Naive B cell (primary cell): ENCODE measurements at regions not wholly inside any gene's neighbourhood (a gene's known extent, or its start where the extent isn't known, plus 50 kb on each side); places are given as distances from the start of the nearest gene placed in this dataset.

ENCODE experiments used
- ATAC-seq, 2 donors: fragments of 150-1000 bp; cut with Tn5 transposase; 2 replicates each; pipeline ENCODE4 v1.10.0; 2021; ENCODE audit warnings: low read depth in 2 of 2, mild to moderate bottlenecking in 2 of 2, moderate library complexity in 2 of 2
- DNase-seq: peaks from one replicate; pipeline ENCODE4 v3.0.0; 2022
- H3K27ac Mint-ChIP-seq, 6 donors: one replicate each; pipeline ENCODE4 v1.8.0; 2020 to 2022; ENCODE audit warnings: mild to moderate bottlenecking in 6 of 6, mixed read lengths in 6 of 6, moderate library complexity in 5 of 6, inconsistent platforms in 2 of 6
- H3K27me3 Mint-ChIP-seq, 3 donors: one replicate each; pipeline ENCODE4 v1.8.0; 2021 to 2022; ENCODE audit warnings: mixed read lengths in 3 of 3, mild to moderate bottlenecking in 1 of 3
- H3K36me3 Mint-ChIP-seq, 2 donors: one replicate each; pipeline ENCODE4 v1.8.0; 2020 to 2022; ENCODE audit warnings: mixed read lengths in 2 of 2, inconsistent platforms in 1 of 2, mild to moderate bottlenecking in 1 of 2
- H3K4me1 Mint-ChIP-seq, 3 donors: one replicate each; pipeline ENCODE4 v1.8.0; 2020 to 2022; ENCODE audit warnings: mixed read lengths in 3 of 3, inconsistent platforms in 1 of 3, mild to moderate bottlenecking in 1 of 3, moderate library complexity in 1 of 3
- H3K4me3 Mint-ChIP-seq, 8 donors: one replicate each; pipeline ENCODE4 v1.8.0; 2020 to 2022; ENCODE audit warnings: mild to moderate bottlenecking in 8 of 8, mixed read lengths in 8 of 8, moderate library complexity in 8 of 8, inconsistent platforms in 2 of 8
- H3K9me3 Mint-ChIP-seq, 7 donors: one replicate each; pipeline ENCODE4 v1.8.0; 2020 to 2022; ENCODE audit warnings: mixed read lengths in 7 of 7, mild to moderate bottlenecking in 5 of 7, inconsistent platforms in 2 of 7, moderate library complexity in 1 of 7

DNA sequence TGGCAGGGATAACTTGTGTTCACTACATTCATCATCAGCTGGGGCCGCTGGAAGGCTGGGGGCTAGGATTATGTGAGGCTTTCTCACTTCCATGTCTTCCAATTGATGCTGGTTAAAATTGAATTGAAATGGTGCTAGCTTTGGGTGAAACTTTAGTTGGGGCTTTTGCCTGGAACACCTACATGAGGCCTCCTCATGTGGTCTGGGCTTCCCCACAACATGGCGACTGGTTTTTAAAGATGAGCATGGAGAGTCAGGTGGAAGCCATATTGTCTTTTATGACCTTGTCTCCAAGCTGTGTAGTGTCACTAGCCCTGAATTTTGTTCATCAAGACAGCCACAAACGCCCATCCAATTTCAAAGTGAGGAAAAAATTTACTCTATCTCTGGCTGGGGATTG is 1033.9 kb downstream of the TYW1 start:
- Mint-ChIP-seq H3K9me3 (peaks cover 3 to 29% (median 11%) of the 10 kb centered on the region in 7 donors), H3K4me1 (no peaks in the 10 kb centered on the region), H3K27ac (no peak overlapping the region), H3K27me3 (no peaks in the 10 kb centered on the region), H3K4me3 (no peak overlapping the region), H3K36me3 (no peaks in the 10 kb centered on the region)
- DNase-seq (no peak), ATAC-seq (no peak)

DNA sequence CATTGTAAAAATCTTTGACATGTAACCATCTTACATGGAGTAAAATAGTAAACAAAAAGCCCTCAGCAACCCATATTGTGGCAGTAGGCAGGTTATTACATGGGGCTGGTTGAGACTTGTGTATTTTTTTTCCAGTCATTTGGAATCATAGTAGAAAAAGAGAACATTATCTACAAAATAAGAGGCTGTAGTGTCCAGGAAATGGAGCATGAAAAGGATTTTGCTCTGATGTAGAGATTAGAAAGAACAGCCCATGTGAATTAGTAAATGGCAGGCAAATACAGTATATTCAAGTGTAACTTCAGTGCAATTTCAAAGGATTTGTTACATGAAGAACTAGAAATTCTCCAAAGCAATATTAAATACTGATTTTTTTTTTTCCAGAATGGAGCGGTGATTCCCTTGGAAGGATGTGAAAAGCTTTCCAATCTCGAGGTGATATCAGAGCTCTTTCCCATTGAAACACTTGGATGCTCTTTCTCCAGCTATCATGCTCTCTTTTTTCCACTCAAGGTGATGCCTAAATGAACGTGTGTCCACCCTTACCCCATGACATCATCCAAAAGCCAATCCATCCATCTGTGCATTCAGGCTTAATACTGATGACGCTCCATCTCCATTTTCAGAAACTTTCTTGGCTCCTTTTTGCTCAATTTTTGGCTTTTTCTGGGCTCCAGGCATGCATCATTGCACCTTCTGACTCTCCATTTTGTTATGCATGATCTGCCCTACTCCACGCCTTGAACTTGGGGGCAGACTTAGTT is 1034.7 kb downstream of the TYW1 start:
- Mint-ChIP-seq H3K9me3 (peaks cover 3 to 29% (median 11%) of the 10 kb centered on the region in 7 donors), H3K4me3 (no peak overlapping the region), H3K36me3 (no peaks in the 10 kb centered on the region), H3K27me3 (no peaks in the 10 kb centered on the region), H3K4me1 (no peaks in the 10 kb centered on the region), H3K27ac (no peak overlapping the region)
- no peak for DNase-seq
- no peak for ATAC-seq

DNA sequence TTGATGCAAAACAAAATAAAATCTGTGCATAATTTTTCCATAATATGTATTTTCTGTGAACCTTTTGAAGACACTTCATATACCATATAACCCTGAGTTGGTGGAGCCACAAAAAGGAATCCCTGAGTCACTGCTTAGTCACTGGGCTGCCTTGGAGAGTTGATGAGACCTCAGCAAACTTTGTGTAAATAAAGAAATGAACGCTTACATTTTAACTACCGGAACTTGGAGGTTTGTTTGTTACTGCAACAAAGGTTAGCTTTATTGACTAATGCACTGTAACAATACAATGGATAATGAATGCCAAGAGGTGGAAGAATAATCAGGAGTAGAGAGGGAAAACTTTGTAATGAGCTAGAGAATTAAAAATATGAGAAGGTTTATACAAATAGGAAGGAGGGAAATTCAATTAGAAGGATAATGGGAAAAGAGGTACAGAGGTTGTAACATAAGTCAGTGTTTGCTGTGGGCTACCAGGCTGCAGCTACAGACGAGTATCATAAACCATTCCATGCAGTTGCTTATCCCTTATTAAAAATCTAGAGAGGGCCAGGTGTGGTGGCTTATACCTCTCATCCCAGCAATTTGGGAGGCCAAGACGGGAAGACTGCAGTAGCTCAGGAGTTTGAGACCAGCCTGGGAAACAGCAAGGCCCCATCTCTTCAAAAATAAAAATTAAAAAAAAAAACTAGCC is 1042.1 kb downstream of the TYW1 start:
- no peaks in the 10 kb centered on the region for H3K36me3 Mint-ChIP-seq
- ATAC-seq, result no peak
- DNase-seq, result no peak
- H3K27ac Mint-ChIP-seq, result no peak overlapping the region
- no peaks in the 10 kb centered on the region for H3K27me3 Mint-ChIP-seq
- H3K9me3 Mint-ChIP-seq, result peaks cover 0 to 8% (median 4%) of the 10 kb centered on the region in 7 donors
- no peak overlapping the region for H3K4me3 Mint-ChIP-seq
- H3K4me1 Mint-ChIP-seq, result no peaks in the 10 kb centered on the region

DNA sequence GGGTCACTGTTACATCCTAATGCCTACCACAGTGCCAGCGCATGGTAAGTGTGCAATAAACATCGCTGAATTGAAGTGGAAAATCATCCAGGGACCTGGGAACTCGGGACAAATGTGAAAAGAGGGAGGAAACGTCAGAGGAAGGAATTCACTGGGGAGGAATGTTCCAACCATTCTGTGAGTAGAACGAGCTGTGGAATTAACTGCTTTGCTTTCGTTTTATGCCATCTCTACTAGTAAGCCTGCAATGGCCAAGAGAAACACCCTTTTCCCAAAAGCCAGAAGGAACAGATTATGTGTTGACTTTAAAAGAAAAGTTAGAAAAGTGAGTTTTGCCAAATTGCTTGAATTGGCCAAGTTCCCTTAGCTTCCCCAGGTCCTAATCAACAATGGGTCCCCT is 1044.9 kb downstream of the TYW1 start:
- no peak for DNase-seq
- Mint-ChIP-seq H3K36me3 (no peaks in the 10 kb centered on the region), H3K4me3 (no peak overlapping the region), H3K4me1 (no peaks in the 10 kb centered on the region), H3K27me3 (no peaks in the 10 kb centered on the region), H3K9me3 (peaks cover 0 to 7% (median 0%) of the 10 kb centered on the region in 7 donors), H3K27ac (no peak overlapping the region)
- no peak for ATAC-seq

DNA sequence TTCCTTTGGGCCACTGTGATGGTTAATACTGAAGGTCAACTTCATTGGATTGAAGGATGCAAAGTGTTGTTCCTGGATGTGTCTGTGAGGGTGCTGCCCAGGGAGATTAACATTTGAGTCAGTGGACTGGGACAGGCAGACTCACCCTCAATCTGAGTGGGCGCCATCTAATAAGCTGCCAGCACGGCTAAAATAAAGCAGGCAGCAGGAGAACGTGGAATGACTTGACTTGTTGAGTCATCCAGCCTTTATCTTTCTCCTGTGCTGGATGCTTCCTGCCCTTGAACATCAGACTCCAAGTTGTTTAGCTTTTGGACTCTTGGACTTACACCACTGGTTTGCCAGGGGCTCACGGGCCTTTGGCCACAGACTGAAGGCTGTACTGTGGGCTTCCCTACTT is 1046.9 kb downstream of the TYW1 start:
- H3K4me1 Mint-ChIP-seq, result no peaks in the 10 kb centered on the region
- no peak for DNase-seq
- no peaks in the 10 kb centered on the region for H3K36me3 Mint-ChIP-seq
- H3K27me3 Mint-ChIP-seq, result no peaks in the 10 kb centered on the region
- peaks cover 0 to 8% (median 3%) of the 10 kb centered on the region in 7 donors for H3K9me3 Mint-ChIP-seq
- ATAC-seq, result no peak
- H3K4me3 Mint-ChIP-seq, result no peak overlapping the region
- H3K27ac Mint-ChIP-seq, result no peak overlapping the region

DNA sequence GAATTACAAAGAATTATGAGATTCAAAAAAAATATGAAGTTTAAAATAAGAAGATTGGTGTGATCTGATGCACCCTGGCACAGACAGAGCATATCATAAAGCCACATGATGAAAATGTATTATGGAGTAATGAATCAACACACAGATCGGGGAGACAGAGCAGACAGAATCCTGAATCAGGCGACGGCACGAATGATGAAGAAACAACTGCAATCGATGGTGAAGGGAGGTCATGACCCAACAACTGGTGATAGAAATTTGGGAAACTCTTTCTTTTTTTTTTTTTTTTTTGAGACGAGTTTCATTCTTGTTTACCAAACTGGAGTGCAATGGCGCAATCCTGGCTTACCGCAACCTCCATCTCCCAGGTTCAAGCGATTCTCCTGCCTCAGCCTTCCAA is 1054.0 kb downstream of the TYW1 start:
- no peak overlapping the region for H3K4me3 Mint-ChIP-seq
- no peak overlapping the region for H3K27ac Mint-ChIP-seq
- H3K4me1 Mint-ChIP-seq, result no peaks in the 10 kb centered on the region
- DNase-seq, result no peak
- H3K9me3 Mint-ChIP-seq, result peaks cover 0 to 6% (median 0%) of the 10 kb centered on the region in 7 donors
- no peaks in the 10 kb centered on the region for H3K27me3 Mint-ChIP-seq
- ATAC-seq, result no peak
- H3K36me3 Mint-ChIP-seq, result no peaks in the 10 kb centered on the region

DNA sequence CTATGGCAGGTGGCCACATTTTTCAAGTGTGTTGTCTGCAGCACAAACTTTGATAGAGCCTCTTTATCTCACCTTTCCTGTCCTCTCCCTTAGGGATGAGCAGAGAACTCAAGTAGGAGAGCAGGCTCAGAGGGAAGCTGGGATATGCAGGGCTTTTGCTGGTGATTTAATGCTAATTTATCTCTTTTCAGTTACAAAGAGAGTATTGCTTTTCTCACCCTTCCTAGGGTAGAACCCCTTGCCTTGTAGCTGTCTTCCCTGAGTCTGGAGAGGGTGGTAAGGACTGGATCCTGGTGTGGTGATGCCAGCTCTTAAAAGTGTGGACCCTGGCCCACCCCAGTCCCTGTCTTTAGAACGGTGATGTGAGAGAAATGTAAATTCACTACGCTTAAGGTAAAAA is 1061.4 kb downstream of the TYW1 start:
- DNase-seq (no peak), ATAC-seq (no peak)
- Mint-ChIP-seq H3K27ac (no peak overlapping the region), H3K9me3 (peaks cover 0 to 6% (median 0%) of the 10 kb centered on the region in 7 donors), H3K4me1 (no peaks in the 10 kb centered on the region), H3K36me3 (no peaks in the 10 kb centered on the region), H3K27me3 (no peaks in the 10 kb centered on the region), H3K4me3 (no peak overlapping the region)

DNA sequence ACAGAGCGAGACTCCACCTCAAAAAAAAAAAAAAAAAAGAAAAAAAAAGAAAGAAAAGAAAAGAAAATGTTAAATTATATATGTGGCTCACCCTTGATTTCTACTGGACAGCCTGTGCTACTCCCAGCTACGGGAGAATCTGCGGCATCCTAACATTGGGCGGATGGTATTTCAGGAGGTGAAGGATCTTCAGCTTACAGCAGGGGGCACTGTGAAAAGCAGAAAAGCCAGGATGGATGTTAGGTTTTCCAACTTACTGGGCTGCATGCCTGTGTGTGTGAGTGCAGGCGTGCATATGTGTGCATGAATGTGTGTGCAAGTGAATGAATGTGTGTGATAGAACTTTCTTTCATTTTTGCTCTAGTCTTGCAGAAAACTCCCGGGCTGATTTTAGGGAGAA is 1066.5 kb downstream of the TYW1 start:
- H3K36me3 Mint-ChIP-seq, result no peaks in the 10 kb centered on the region
- ATAC-seq, result no peak
- no peaks in the 10 kb centered on the region for H3K27me3 Mint-ChIP-seq

DNA sequence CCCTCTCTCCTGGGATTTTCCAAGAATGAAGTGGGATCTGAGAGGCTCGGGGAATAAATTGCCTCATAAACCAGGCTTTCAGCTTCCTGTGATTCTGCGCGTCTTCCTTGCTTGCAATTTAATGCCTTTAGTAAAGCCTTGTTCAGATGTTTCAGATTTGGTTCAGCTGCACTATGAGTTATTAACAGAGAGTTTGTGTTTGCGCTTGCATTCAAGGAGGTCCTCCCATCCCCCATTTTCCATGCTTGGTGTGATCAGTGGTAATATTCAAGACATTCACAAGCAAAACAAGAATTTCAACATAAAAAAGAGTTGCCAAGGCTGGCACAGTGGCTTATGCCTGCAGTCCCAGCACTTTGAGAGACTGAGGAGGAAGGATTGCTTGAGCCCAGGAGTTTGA is 1068.9 kb downstream of the TYW1 start:
- Mint-ChIP-seq H3K4me1 (no peaks in the 10 kb centered on the region), H3K27ac (no peak overlapping the region), H3K9me3 (peaks cover 0 to 6% (median 4%) of the 10 kb centered on the region in 7 donors)

More for the DNA sequence above, 1066.5 kb downstream of the TYW1 start:
- DNase-seq, result no peak
- Mint-ChIP-seq H3K27ac (no peak overlapping the region), H3K4me1 (no peaks in the 10 kb centered on the region), H3K9me3 (peaks cover 0 to 8% (median 3%) of the 10 kb centered on the region in 7 donors), H3K4me3 (no peak overlapping the region)

DNA sequence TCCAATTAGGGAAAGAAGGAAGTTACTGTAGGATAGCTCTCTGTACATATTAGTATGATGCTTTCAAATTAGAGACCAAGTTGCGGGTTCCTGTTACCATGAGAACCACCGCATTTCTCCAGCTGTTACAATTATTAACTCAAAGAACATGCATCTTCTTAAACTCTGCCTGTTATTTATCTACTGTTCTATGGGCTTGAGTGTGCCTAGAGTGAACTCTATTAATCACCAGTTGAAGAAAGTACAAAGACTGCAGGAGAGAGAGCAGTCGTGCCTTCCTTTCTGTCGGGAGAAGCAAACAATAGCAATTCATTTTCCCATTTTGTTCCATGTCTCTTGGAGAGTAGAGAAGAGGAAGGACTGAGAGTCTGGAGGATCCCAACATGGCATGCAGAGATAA is 1071.2 kb downstream of the TYW1 start:
- DNase-seq, result no peak
- Mint-ChIP-seq H3K9me3 (peaks cover 0 to 6% (median 3%) of the 10 kb centered on the region in 7 donors), H3K27ac (no peak overlapping the region), H3K27me3 (no peaks in the 10 kb centered on the region), H3K4me3 (no peak overlapping the region), H3K36me3 (no peaks in the 10 kb centered on the region), H3K4me1 (no peaks in the 10 kb centered on the region)
- ATAC-seq, result no peak

More for the DNA sequence above, 1068.9 kb downstream of the TYW1 start:
- no peaks in the 10 kb centered on the region for H3K27me3 Mint-ChIP-seq
- H3K36me3 Mint-ChIP-seq, result no peaks in the 10 kb centered on the region
- H3K4me3 Mint-ChIP-seq, result no peak overlapping the region
- DNase-seq (no peak), ATAC-seq (no peak)

DNA sequence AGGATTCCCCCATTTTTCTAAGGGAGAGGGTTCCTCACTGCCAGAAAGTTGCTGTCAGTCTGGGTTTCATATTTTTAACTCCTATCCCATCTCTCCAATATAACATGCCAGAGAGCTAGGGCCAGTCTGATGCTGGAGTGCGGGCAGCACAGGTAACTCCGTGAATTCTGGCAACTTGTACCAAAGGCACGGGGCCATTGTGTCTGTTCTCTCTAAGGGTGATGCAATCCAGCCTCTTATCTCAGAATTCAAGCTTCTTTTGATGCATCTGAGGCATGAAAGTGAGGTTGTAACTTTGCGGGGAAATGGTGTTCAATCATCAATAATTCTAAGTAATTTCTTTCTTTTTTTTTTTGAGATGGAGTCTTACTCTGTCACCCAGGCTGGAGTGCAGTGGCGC is 1074.4 kb downstream of the TYW1 start:
- ATAC-seq (no peak), DNase-seq (no peak)
- H3K4me1 Mint-ChIP-seq, result peaks cover 0 to 3% (median 0%) of the 10 kb centered on the region in 3 donors
- H3K27me3 Mint-ChIP-seq, result no peaks in the 10 kb centered on the region
- no peak overlapping the region for H3K27ac Mint-ChIP-seq
- no peak overlapping the region for H3K4me3 Mint-ChIP-seq
- peaks cover 4 to 9% (median 7%) of the 10 kb centered on the region in 7 donors for H3K9me3 Mint-ChIP-seq
- H3K36me3 Mint-ChIP-seq, result no peaks in the 10 kb centered on the region

DNA sequence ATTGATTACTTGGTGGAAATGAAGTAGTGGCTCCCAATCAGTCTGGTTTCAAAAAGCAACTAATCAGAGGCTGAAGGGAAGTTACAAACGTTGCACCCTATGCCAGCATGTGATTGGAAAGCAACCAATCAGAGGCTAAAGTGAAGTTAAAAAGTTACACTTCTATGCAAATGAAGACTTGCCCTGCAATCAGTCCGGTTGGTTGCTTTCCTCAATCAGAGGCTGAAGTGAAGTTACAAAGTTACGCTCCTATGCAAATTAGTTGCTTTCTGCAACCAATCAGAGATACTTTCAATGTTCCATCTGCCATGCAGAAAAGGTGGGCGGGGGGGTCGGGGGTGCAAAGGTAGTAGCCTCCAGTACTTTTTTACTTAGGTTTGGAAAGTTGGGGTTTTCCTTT is 1077.1 kb downstream of the TYW1 start:
- ATAC-seq, result no peak
- DNase-seq, result no peak
- Mint-ChIP-seq H3K4me3 (no peak overlapping the region), H3K36me3 (no peaks in the 10 kb centered on the region), H3K27me3 (no peaks in the 10 kb centered on the region), H3K9me3 (peaks cover 6 to 15% (median 9%) of the 10 kb centered on the region in 7 donors), H3K27ac (no peak overlapping the region), H3K4me1 (peaks cover 0 to 3% (median 0%) of the 10 kb centered on the region in 3 donors)

DNA sequence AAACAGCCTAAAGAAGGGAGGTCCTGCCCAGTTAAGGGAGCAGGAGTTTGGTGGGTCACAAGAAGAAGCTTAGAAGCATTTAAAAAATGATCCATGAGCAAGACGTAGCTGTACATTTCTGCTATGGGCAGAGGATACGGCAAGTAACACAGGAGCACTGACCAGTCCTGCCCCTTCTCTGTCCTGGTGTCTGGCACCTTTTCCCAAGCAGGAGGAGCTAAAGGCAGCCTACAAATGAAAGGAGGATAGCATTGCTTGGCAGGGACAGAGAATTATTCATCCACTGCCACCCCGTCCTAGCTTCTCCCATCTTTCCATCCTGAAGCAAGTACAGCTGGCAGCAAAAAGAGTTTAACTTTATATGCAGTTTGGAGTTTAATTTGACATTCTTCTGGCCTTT is 1077.6 kb downstream of the TYW1 start:
- H3K4me1 Mint-ChIP-seq, result peaks cover 0 to 3% (median 0%) of the 10 kb centered on the region in 3 donors
- no peak overlapping the region for H3K4me3 Mint-ChIP-seq
- ATAC-seq (no peak), DNase-seq (no peak)
- H3K9me3 Mint-ChIP-seq, result peaks cover 4 to 21% (median 10%) of the 10 kb centered on the region in 7 donors
- no peaks in the 10 kb centered on the region for H3K27me3 Mint-ChIP-seq
- H3K36me3 Mint-ChIP-seq, result no peaks in the 10 kb centered on the region
- H3K27ac Mint-ChIP-seq, result no peak overlapping the region

DNA sequence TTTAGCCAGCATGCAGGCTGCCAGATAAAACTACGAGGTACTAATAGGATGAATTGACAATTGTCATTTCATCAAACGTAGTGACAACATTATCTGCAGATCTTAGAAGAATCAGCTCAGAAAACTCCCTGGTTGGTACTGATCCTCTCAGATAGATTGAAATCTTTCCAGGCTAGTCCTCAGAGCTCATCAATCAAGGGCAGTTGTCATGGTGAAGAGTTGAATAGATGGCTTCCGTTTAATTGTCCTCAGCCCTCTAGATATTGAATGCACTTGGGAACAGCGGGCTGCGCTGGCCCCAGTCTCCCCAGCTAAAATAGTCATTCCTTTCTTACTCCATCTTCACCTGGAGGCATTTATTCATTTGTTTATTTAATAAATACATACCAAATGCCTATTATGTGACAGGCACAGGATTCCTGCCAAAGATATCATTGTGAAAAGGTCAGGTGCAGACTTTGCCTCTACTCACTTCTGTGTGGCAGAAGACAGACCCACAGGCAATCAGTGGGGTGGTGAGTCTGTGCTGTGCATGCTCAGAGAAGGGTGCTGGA is 1081.6 kb downstream of the TYW1 start:
- no peak for ATAC-seq
- no peak overlapping the region for H3K4me3 Mint-ChIP-seq
- no peaks in the 10 kb centered on the region for H3K36me3 Mint-ChIP-seq
- H3K27ac Mint-ChIP-seq, result no peak overlapping the region
- no peaks in the 10 kb centered on the region for H3K27me3 Mint-ChIP-seq
- no peak for DNase-seq
- peaks cover 4 to 24% (median 16%) of the 10 kb centered on the region in 7 donors for H3K9me3 Mint-ChIP-seq
- peaks cover 0 to 2% (median 0%) of the 10 kb centered on the region in 3 donors for H3K4me1 Mint-ChIP-seq
